Activated CD8-positive, alpha-beta memory T cell treated with anti-CD3 and anti-CD28 coated beads for 48 hours (primary cell): ENCODE measurements at regions not wholly inside any gene's neighbourhood (a gene's known extent, or its start where the extent isn't known, plus 50 kb on each side); places are given as distances from the start of the nearest gene placed in this dataset.

Experiments used
- DNase-seq, 3 experiments: peaks; one replicate each; pipeline ENCODE4 v3.0.0-alpha.2; 2020; ENCODE audit warnings: low read depth in 2 of 3, low spot score in 2 of 3

DNA sequence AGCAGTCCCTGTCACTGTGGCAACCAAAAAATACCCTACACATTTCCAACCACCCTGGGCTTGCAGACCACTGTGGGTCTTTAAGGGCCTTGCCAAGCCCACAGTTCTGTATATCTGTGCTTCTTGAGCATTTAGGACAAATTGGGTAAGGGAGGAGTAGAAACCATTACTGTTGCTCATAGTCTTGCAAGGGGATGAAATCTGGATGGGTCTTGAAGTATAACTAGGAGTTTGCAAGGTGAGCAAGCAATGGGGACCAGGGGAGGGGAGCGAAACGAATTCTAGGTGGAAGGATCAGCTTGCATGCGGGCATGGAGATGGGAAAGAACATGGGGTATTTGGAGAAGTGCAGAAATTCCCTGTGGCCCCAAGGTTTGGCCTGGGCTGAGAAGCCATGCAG, 202.9 kb downstream of the RAB11FIP4 start:
- DNase-seq: no peak

DNA sequence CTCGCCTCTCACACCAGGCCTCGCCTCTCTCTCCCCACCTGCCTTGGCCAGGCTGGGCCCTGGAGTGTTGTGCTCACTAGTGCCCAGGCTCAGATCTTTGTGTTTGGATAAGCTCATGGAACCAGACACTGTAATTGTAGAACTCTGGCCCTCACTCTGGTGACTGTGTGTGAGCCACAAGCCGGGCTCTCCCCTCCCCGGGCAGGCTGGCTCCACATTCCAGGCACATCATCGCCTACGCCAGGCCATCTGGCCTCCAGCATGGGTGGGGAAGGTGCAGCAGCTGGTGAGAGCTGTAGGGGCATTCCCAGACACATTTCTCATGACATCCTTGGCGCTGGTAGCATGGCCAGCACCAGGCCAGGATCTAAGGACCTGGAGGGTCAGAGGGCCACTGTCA, 202.3 kb downstream of the RAB11FIP4 start:
- DNase-seq: no peak

DNA sequence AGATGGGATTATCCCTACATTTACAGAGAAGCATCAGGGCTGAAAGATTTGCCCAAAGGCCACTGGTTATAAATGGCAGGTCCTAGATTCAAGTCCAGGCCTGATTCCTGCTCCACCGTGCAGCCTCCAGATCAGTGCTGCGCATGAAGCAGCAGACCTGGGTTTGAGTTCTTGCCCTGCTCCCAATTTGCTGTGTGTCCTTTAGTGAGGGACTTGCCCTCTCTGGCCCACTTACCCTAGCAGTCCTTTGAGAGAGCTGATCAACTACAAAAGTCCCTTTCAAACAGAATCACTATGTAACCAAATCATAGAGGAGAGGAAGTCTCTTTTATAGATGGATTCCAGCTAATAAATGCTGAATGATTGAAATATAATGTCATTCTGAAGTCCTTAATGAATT, 200.4 kb downstream of the RAB11FIP4 start:
- no peak for DNase-seq

DNA sequence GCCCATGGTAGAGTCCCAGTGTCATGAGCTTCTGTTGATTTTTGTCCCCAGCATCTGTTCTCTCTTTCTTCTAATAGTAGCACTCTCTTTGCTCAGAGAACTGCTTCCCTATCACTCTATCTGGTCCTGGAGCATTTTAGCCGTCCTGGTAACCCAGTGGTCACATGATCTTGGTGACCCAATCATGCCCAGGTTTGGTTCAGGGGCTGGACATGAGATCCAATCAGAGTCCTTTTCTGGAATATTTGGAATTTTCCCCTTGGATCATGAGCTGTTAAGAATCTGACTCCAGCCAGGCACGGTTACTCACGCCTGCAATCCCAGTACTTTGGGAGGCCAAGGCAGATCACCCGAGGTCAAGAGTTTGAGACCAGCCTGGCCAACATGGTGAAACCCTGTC, 197.0 kb downstream of the RAB11FIP4 start:
- no peak for DNase-seq

DNA sequence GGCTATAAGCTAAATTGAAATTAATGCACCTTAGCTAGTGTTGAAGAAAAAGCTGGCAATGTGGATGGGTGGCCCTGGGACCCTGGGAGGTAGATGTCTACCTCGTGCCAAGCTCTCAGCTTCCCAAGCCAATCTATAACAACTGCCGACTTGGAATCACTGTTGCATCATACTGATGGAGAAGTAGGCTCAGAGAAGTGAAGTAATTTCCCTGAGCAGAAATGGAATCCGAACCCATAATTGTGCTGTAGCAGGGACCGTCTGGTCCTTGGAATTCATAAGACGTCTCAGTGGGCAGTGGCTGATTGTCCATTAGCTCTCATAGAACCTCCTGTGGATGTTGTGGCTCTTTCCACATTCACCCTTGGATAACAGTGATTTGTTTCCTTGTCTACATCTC, 196.6 kb downstream of the RAB11FIP4 start:
- no peak for DNase-seq
